GM20000 (cell line): ENCODE measurements at regions not wholly inside any gene's neighbourhood (a gene's known extent, or its start where the extent isn't known, plus 50 kb on each side); places are given as distances from the start of the nearest gene placed in this dataset.
"Not testable (repeated sequence)": the region's sequence is repeated elsewhere in the genome, so short reads cannot be mapped to it uniquely, and the experiment has no call there.

Experiments used
- DNase-seq: peaks from one replicate; pipeline ENCODE4 v3.0.0; 2012; ENCODE audit warnings: low spot score
- TF ChIP-seq, protein P1 (sequence below): IDR thresholded peaks from 2 replicates; pipeline ENCODE4 v1.5.1; 2012; ENCODE audit warnings: mild to moderate bottlenecking, control low read depth; ENCODE audit errors: extremely low read depth, missing control alignments

DNA sequence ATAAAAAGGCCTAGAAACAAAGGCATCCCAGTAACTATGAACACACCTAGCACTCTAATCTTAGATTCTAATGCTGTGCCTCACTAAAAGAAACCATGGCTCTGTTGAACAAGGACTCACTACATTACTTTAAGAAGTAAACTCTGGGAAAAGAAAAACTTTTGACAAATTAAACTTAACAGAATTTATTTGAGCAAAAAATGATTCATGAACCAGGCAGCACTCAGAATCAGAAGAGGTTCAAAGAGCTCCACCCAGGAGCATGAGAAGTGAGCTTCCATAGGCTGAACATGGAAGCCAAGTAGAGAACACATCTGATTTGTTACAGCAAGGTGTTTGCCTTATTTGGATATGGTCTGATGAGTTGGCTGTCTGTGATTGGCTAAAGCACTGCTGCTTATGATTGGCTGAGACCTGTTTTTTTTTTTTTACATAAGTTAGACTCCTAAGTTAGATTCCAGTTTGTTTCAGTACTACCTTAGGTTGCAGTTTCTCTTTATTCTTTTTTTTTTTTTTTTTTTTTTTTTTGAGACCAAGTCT, 343.6 kb upstream of the SASH1 start:
- TF ChIP-seq, protein P1, sequence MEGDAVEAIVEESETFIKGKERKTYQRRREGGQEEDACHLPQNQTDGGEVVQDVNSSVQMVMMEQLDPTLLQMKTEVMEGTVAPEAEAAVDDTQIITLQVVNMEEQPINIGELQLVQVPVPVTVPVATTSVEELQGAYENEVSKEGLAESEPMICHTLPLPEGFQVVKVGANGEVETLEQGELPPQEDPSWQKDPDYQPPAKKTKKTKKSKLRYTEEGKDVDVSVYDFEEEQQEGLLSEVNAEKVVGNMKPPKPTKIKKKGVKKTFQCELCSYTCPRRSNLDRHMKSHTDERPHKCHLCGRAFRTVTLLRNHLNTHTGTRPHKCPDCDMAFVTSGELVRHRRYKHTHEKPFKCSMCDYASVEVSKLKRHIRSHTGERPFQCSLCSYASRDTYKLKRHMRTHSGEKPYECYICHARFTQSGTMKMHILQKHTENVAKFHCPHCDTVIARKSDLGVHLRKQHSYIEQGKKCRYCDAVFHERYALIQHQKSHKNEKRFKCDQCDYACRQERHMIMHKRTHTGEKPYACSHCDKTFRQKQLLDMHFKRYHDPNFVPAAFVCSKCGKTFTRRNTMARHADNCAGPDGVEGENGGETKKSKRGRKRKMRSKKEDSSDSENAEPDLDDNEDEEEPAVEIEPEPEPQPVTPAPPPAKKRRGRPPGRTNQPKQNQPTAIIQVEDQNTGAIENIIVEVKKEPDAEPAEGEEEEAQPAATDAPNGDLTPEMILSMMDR = no peak
- no peak for DNase-seq

DNA sequence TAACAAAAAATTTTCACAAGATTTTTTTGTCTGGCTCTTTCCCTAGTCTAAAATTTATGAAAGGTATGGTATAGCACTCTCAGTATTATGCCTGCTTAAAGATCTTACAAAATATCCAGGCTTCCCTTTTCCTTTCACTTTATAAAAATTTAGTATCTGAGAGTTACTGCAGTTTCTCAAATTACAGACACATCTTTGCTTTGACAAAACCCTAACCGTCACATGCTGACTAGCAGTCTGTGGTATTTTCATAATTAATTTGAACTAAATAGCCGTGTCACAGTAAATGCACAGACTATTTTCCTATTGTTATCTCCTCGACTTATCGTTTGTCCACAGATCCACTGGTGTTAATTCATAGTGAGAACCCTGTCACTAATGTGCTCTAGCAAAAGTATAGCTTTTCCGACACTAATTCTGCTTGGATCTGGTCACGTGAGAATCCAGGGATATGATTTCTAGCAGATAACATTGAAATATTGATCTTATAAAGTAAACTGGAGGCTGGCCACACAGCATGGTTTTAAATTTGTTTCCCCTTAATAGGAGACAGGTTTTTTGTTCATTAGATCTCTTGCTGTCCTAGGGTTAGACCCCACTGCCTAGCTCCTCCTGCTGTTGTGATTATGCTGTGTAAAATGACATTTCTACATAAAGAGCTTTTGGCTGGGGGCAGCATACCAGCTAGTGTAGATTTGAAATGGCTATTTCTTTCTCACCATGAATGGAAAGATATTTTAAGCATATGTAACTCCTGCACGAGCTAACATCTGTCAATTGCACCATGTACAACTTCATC, 340.6 kb upstream of the SASH1 start:
- DNase-seq = no peak
- TF ChIP-seq, protein P1 = no peak

DNA sequence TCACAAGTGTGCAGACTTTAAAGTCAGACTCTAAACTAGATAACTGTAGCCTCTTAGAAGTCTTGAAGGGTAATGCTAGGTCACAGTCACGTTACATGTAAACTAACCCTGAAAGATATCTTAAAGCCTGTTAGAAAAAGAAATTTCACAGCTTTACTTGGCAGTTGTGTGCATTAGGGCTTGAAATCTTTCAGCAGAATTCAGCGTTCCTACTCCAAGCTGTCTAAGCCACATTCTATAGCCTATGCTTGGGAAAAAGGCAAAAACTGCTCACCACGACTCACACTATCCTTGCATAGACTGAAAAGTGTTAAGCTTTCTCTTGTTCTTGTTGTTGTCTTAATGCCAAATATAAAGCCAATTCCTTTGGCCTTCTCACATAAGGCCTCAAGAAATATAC, 338.0 kb upstream of the SASH1 start:
- TF ChIP-seq, protein P1 = no peak
- DNase-seq = no peak

DNA sequence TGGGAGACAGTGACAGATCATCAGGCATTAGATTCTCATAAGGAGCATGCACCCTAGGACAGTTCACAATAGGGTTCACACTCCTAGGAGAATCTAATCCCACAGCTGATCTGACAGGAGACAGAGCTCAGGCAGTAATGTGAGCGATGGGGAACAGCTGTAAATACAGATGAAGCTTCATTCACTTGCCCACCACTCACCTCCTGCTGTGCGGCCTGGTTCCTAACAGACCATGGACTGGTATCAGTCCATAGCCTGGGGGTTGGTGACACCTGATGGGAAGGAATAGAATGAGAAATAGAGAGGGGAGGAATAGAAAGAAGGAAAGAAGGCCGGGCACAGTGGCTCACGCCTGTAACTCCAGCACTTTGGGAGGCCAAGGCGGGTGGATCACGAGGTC, 336.8 kb upstream of the SASH1 start:
- TF ChIP-seq, protein P1 = no peak

DNA sequence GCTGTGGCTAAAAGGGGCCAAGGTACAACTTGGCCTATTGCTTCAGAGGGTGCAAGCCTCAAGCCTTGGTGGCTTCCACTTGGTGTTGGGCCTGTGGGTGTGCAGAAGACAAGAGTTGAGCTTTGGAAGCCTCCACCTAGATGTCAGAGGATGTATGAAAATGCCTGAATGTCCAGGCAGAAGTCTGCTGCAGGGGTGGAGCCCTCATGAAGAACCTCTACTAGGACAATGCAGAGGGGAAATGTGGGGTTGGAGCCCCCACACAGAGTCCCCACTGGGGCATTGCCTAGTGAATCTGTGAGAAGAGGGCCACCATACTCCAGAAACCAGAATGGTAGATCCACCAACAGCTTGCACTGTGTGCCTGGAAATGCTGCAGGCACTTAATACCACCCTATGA, 332.1 kb upstream of the SASH1 start:
- not testable (repeated sequence) for DNase-seq

More for the DNA sequence above, 336.8 kb upstream of the SASH1 start:
- no peak for DNase-seq

DNA sequence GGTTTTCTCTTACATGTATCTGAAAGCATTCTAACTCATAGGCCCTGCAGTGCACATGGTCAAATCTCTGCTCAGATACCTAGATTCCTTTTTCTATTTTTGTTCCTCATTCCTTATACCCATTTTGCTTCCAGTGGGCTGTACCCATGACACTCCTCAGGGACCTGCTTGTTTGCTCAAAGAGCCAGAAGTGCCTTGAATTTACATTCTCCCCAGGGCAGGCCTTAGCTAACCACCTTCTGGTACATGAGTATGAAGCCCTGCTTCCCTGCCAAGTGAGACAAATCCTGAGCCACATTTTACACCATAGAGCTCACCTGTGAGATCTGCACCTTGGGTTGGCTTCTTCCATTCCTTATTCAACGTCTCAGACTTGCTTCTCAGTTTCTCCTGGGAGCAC, 326.6 kb upstream of the SASH1 start:
- TF ChIP-seq, protein P1 = no peak
- DNase-seq = no peak

DNA sequence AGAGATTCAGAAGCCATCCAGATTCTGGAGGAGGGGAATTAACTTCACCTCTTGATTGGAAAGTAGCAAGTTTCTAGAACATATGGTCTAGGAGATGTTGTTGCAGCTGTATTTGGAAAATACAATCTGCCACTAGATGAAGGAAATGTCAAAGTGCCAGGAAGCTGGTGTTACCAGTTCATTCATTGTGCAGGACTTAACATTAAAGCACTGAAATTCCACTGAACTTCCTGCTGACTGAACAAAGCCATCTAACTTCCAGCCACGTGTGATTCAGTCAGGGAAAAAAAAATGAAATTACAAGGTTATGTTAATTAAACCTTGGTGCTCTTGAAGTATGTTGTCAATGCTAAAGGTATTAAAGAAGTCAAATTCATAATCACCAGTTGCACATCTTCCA, 321.5 kb upstream of the SASH1 start:
- TF ChIP-seq, protein P1 = no peak
- DNase-seq = no peak

DNA sequence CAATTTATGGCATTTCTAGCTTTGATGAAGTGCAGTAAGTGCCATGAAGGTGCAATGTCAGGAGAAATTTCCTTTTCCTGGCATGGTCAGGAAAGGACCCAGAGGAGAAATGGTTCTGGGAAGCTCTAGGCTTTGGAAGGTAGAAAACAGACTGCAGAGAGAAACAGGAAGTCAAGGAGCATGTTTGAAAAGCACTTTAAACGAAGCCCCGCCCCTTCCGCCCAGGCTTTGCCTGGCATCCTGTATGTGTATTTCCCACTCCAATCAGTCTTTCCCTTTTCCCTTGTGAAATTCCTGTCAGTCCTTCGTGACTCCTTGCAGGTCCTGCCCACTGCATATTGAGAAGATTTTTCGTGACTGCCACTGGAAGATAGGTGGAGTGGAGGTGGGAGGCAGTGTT, 320.9 kb upstream of the SASH1 start:
- TF ChIP-seq, protein P1 = no peak
- no peak for DNase-seq

DNA sequence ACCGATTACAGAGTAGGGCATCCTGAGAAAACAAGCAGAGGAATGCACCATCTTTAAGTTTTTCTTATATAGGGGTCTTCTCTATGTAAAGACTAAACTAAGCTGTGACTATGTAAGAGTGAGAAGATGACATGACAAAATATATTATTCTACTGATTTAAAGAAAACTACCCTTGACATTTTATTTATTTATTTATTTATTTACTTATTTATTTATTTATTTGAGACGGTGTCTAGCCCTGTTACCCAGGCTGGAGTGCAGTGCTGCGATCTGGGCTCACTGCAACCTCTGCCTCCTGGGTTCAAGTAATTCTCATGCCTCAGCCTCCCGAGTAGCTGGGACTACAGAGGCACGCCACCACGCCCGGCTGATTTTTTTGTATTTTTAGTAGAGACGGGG, 320.4 kb upstream of the SASH1 start:
- DNase-seq = not testable (repeated sequence)
